ENCODE measurements at regions not wholly inside any gene's neighbourhood (a gene's known extent, or its start where the extent isn't known, plus 50 kb on each side); places are given as distances from the start of the nearest gene placed in this dataset.

GRCh38 chr1:59141267-59141863 is 155.5 kb upstream of the FGGY start:
- TF ChIP-seq SUZ12 (IDR thresholded peaks at IDR 0.05; ENCODE audit: extremely low read depth, insufficient read depth, insufficient read length): no peak
- no peak for TF ChIP-seq YY1 (IDR thresholded peaks at IDR 0.05; ENCODE audit: insufficient read depth, insufficient read length)
- TF ChIP-seq ZNF274 (IDR thresholded peaks at IDR 0.05; ENCODE audit: low read depth, low read length): no peak
